ENCODE measurements at regions not wholly inside any gene's neighbourhood (a gene's known extent, or its start where the extent isn't known, plus 50 kb on each side); places are given as distances from the start of the nearest gene placed in this dataset.

DNA sequence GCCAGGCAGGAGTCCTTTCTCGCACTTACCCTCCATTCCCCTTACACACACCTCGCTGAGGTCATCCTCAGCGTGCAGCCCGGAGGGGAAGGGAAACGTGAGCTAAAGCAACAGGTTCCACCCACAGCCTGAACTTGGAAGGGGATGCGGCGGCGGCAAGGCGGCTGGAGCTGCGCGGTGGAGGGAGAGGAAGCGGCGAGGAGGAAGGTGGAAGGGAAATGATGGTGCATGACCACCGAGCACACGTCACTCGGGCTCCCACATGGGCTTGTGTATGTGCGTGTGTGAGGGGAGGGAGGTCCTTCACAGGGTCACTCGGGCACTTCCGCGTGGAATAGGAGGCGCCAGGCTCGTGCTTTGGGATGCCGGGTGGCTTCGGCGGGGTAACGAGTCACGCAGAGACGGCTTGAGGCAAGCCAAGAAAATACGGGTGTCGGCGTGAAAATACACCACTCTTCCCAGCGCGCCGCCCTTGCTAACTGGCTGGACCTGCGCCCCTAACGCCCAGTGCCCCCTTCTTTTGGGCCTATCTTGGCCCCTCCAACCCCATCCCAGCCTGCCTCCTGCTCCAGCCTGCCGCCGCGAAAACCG lies 225.5 kb upstream of the IL12A start:
- TF ChIP-seq, protein P1, sequence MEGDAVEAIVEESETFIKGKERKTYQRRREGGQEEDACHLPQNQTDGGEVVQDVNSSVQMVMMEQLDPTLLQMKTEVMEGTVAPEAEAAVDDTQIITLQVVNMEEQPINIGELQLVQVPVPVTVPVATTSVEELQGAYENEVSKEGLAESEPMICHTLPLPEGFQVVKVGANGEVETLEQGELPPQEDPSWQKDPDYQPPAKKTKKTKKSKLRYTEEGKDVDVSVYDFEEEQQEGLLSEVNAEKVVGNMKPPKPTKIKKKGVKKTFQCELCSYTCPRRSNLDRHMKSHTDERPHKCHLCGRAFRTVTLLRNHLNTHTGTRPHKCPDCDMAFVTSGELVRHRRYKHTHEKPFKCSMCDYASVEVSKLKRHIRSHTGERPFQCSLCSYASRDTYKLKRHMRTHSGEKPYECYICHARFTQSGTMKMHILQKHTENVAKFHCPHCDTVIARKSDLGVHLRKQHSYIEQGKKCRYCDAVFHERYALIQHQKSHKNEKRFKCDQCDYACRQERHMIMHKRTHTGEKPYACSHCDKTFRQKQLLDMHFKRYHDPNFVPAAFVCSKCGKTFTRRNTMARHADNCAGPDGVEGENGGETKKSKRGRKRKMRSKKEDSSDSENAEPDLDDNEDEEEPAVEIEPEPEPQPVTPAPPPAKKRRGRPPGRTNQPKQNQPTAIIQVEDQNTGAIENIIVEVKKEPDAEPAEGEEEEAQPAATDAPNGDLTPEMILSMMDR (IDR thresholded peaks at IDR 0.05; ENCODE audit: insufficient read depth, low read length), result no peak
- DNase-seq (ENCODE audit: low read depth), result peak; percentile 83
- H3K4me3 ChIP-seq (ENCODE audit: low read depth, low read length), result peak overlapping the region; percentile 70

DNA sequence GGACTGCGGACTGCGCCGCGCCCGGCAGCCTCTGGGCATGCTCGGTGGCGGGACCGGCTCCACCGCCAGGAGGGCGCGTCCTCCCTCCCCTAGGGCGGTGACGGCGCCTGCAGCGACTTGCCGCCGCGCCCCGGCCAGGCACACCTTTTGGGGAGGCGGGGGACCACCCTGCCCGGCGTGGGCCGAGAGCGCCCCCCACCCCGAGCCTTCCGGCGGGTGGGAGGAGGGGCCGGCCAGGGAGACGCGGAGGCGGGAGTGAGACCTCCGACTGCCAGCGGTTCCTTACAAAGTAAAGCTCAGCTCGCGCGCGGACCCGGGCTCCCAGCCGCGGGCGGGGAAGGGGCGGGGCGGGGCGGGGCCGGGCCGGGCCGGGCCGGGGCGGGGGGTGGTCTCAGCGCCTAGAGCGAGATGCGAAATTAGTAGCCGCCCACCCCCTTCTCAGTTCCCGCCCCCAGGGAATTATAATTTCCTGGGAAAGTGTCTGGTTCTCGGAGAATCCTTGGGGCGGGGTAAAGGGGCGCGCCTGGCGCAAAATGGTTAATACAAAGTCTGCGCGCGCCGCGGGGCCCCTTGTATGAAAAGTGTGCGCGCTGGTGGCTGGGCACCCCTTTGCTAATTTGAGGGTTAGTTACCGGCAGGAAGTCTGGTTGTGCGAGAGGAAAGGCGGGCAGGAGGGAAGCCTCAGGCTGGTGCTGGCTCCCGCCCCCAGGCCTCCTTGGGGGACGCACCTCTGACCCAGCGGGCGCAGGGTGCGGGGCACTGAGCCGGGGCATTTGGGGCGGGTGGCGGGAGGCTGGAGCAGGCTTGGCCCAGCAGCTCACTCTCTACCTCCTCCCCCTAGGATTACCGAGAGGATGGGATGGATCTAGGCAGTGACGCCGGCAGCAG lies 224.8 kb upstream of the IL12A start:
- DNase-seq (ENCODE audit: low read depth), result peak; percentile 78
- TF ChIP-seq, protein P1 (IDR thresholded peaks at IDR 0.05; ENCODE audit: insufficient read depth, low read length), result peak; percentile 23
- H3K4me3 ChIP-seq (ENCODE audit: low read depth, low read length), result peak overlapping the region; percentile 70

DNA sequence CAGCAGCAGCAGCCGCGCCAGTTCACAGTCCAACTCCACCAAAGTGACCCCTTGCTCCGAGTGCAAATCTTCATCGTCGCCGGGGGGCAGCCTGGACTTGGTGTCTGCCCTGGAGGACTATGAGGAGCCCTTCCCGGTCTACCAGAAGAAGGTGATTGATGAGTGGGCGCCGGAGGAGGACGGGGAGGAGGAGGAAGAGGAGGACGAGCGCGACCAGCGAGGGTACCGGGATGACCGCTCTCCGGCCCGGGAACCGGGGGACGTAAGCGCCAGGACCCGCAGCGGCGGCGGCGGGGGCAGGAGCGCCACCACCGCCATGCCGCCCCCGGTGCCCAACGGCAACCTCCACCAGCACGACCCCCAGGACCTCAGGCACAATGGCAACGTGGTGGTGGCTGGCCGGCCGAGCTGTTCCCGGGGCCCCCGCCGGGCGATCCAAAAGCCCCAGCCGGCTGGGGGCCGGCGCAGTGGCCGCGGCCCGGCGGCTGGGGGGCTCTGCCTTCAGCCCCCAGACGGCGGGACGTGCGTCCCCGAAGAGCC lies 224.1 kb upstream of the IL12A start:
- TF ChIP-seq, protein P1 (IDR thresholded peaks at IDR 0.05; ENCODE audit: insufficient read depth, low read length), result no peak
- no peak for DNase-seq (ENCODE audit: low read depth)
- peak overlapping the region; percentile 70 for H3K4me3 ChIP-seq (ENCODE audit: low read depth, low read length)

DNA sequence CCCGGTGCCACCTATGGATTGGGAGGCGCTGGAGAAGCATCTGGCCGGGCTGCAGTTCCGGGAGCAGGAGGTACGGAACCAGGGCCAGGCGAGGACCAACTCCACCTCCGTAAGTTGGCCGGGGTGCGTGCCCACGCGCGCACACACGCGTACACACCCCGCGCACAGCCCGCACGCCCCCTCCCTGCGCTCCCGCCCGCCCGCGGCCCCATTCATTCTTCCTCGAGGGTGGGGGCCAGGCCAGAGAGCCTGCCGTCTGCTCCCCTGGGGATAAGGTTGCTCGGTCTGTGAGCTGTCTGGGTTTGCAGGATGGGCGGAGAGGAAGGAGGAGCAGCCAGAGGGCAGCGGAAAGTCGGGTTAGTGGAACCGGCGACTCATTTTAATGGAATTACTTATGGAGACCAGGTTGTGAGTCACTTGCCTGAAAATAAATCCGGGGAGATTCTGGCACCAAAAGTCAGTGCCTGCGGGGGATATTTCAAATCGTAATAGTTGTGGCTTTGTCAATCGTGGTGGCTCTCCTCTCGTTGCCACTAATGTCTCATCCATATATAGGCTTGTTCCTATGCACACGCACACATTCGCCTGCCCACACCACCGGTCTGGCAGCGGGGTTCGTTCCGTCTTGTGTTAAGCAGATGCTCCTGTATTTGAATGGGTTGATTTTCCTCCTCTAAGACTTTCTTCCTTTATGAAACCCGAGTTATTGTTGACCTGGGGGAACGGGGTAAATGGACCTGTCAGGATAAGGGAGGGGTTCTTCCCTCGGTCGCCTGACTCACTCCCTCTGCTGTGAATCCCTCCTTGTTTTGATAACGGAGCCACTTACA lies 223.4 kb upstream of the IL12A start:
- peak overlapping the region; percentile 70 for H3K4me3 ChIP-seq (ENCODE audit: low read depth, low read length)
- TF ChIP-seq, protein P1 (IDR thresholded peaks at IDR 0.05; ENCODE audit: insufficient read depth, low read length), result no peak
- peak; percentile 98 for DNase-seq (ENCODE audit: low read depth)

DNA sequence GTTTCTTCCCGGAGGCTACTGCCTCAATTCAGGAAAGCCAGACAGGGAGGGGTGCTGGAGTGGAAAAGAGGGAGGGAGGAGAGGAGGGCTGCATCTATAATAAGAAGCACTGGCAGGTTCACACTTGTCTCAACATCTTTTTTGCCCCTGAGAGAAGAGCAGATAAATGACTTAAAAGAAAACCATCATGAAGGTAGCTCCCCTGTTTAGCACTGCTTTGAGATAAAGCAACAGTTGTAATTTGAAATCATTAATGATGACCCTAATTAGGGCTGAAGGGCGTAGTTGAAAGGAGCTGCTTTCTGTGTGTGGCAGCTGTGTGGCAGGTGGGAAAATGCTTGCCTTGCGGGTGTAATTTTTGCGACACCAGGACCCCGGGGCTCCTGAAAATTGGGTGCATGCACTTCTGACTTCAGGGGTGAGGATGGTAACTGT lies 222.8 kb upstream of the IL12A start:
- TF ChIP-seq, protein P1 (IDR thresholded peaks at IDR 0.05; ENCODE audit: insufficient read depth, low read length), result no peak
- DNase-seq (ENCODE audit: low read depth), result no peak
- peak overlapping the region; percentile 70 for H3K4me3 ChIP-seq (ENCODE audit: low read depth, low read length)

DNA sequence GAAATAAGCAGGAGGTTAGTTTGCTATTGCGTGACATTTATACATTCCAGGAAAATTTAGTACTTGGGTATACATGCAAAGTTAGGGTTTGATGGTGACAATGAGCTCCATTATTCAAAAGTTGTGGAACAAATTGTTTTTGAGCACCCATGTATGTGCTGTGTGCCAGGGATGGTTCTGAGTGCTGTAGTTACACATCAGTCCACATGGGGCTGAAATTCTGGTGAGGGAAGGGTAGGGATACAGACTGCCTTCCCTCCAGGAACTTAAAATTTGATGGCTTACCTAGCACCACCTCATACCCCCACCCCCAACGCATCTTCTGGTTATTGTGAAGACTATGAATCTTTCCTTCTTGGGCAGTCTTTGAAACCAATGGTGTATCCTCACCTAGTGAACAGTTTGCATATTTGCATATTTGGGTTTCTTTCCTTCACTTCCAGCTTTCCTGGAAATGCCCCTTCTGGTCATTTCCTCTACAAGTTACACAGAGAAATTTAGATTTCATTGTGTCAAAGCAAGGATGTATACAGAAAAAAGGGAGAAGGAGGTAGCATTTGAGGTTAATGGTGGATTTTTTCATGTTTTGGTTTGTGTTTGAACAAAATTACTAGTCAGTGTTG lies 222.0 kb upstream of the IL12A start:
- peak; percentile 54 for DNase-seq (ENCODE audit: low read depth)
- TF ChIP-seq, protein P1 (IDR thresholded peaks at IDR 0.05; ENCODE audit: insufficient read depth, low read length), result peak; percentile 73
- peak overlapping the region; percentile 70 for H3K4me3 ChIP-seq (ENCODE audit: low read depth, low read length)
